PC-3 (cell line): ENCODE measurements at regions not wholly inside any gene's neighbourhood (a gene's known extent, or its start where the extent isn't known, plus 50 kb on each side); places are given as distances from the start of the nearest gene placed in this dataset.

Experiments
- CTCF ChIP-seq: fragments of 300-600 bp; sonication (generic); conservative IDR thresholded peaks from 2 replicates; pipeline ENCODE4 v1.5.1; 2017; ENCODE audit warnings: antibody characterized with exemption, low read depth, mild to moderate bottlenecking, low read length
- EZH2 ChIP-seq: fragments of 300-600 bp; sonication (generic); IDR thresholded peaks from one replicate; pipeline ENCODE4 v1.6.1; 2017; ENCODE audit warnings: antibody characterized with exemption, mild to moderate bottlenecking, low read length; ENCODE audit not compliant: unreplicated experiment
- EZH2phosphoT487 ChIP-seq: fragments of 300-600 bp; sonication (generic); IDR thresholded peaks from 2 replicates; pipeline ENCODE4 v1.6.1; 2018; ENCODE audit warnings: mild to moderate bottlenecking, antibody characterized with exemption, low read length, borderline replicate concordance

GRCh38 chr22:27226666-27227065 lies 569.3 kb downstream of the MIAT start:
- TF ChIP-seq EZH2phosphoT487 (no peak), CTCF (no peak), EZH2 (no peak)
